Central memory CD4-positive, alpha-beta T cell (primary cell): ENCODE measurements at regions not wholly inside any gene's neighbourhood (a gene's known extent, or its start where the extent isn't known, plus 50 kb on each side); places are given as distances from the start of the nearest gene placed in this dataset.

Source experiments
- DNase-seq: peaks from one replicate; pipeline ENCODE4 v3.0.0; 2022

GRCh38 chr11:69976794-69977193, 101.3 kb upstream of the ANO1 start:
- no peak for DNase-seq

DNA sequence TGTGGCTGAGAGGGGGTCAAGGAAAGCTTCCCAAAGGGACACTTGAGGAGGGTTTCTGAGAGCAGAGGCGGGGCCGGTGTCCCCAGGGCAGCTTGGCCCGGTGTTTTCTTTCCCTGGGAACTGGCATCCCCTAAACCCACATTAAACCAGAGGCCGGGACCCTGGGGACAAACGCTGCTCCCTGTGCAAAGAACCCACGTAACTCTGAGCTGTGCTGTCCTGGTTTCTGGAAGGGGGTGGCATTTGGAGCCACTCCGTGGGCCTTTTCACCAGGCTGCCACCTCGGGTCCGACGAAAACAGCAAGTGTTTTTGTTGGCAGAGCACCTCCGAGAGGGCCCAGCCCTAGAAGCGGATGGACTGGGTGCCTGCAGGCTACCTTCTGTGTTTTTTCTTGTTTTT, 100.2 kb upstream of the ANO1 start:
- DNase-seq: no peak

- DNase-seq: no peak
These were observed 99.1 kb upstream of the ANO1 start for GRCh38 chr11:69978841-69979614.

GRCh38 chr11:69979632-69980031, 98.5 kb upstream of the ANO1 start:
- no peak for DNase-seq

- DNase-seq: no peak
These were observed 96.9 kb upstream of the ANO1 start for GRCh38 chr11:69981119-69981784.

DNA sequence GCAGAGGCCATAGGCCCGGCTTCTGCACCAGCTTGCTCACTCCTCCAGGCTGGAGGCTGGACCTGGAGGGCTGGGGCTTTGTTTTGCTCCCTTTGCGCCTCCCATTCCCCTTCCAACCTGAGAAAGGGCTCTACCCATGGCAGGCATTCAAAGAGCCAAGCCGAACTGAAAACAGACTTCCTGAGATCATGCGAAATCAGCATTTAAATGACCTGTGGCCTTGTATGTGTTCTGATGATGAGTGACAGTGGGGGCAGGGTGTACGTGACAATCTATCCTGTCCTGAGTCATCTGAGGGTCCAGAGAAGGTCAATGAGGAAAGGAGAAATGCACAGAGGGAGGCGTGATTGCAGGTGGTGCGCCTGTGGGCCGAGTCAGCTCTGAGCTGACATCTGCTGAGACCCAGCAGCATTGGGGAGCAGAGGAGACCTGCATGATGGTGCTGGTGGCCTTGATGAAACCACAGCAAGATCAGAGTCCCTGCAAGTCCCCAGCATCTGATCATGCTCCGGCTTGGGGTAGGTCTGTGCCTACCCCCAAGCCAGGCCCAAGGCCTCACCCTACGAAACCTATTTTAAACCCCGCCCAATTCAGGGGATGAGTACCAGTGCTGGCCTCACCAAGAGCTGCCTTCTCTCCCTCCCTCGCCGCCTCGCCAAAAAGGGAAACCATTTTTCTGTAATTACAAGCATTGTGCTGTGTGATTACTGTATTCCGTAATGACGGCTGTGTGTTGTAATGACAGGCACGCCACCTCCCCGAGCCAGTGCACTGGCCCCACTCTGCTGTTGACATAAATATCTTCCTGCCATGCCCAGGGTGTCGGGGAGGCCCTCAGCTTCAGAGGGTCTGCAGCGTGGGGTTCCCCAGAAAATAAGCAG, 95.2 kb upstream of the ANO1 start:
- no peak for DNase-seq

- DNase-seq: no peak
These were observed 94.6 kb upstream of the ANO1 start for GRCh38 chr11:69983571-69983877.

DNA sequence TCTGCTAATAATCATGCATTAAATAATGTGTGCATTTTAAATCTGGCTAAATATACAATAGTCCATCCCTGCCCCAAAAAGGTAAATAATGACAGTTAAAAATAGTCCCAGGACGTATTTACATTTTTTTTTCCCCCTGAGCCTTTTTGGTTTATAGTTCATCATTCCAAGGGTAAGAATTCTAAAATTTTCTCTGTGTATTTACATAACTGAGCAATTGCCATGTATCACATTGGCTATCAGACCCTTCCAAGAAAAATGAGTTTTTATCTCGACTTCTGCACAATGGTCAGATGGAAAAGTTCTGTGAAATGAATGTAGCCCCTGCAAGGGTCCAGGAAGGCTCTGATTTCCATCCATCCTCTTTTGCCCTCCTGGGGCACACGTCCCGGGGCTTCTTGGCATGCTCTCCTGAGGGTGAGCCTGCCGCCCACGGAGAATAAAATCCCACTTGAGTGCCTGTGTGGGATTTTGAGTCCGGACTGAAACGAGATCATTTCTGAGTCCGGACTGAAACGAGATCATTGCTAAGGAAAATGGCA, 94.1 kb upstream of the ANO1 start:
- DNase-seq: no peak

GRCh38 chr11:69984457-69985261, 93.5 kb upstream of the ANO1 start:
- DNase-seq: no peak

DNA sequence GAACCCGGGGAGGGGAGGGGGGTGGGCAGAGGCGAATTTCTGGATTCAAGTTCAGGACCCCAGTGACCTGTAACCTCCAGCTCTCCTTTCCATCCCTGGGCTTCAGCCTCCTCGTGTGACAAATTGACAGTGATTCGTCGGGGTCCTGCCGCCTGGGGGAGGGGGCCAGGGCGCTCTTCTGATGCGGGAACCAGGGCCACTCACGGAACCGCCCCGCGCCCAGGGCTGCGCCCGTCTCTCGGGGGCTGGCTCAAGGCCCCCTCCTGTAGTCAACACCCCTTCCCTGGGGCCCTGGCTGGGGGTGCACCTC, 92.8 kb upstream of the ANO1 start:
- no peak for DNase-seq

GRCh38 chr11:69985641-69986439, 92.3 kb upstream of the ANO1 start:
- DNase-seq: no peak

DNA sequence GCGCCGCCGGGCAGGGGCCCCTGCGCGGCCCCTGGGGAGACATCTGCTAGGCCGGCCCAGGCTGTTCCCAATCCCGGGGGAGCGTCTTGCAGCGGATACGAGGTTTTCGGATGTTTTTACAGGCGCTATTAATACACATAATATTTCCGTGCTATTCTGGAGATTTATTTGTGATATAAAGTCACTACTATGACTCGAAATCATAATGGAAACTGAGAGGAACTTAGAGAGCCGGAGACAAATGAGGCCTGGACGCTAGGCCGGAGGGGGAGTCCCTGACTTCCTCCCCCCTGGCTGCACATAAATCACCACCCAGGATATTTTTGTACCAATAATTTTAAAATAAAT, 91.7 kb upstream of the ANO1 start:
- no peak for DNase-seq

- no peak for DNase-seq
These were observed 91.3 kb upstream of the ANO1 start for GRCh38 chr11:69986830-69987229.

DNA sequence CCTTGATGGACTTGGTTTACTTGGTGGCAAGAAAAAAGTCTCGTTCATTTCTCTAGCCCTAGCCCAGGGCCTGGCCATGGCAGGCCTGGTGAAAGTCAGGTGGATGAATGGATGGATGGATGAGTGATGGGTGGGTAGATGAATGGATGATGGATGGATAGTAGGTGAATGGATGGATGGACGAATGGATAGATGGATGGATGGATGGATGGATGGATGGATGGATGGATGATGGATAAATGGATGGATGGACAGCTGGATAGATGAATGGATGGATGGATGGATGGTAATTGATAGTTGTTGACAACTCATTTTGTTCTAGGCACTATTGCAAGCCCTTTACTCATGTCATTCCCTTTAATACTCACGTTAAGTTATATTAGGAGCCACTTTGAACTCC, 86.1 kb upstream of the ANO1 start:
- DNase-seq: no peak

DNA sequence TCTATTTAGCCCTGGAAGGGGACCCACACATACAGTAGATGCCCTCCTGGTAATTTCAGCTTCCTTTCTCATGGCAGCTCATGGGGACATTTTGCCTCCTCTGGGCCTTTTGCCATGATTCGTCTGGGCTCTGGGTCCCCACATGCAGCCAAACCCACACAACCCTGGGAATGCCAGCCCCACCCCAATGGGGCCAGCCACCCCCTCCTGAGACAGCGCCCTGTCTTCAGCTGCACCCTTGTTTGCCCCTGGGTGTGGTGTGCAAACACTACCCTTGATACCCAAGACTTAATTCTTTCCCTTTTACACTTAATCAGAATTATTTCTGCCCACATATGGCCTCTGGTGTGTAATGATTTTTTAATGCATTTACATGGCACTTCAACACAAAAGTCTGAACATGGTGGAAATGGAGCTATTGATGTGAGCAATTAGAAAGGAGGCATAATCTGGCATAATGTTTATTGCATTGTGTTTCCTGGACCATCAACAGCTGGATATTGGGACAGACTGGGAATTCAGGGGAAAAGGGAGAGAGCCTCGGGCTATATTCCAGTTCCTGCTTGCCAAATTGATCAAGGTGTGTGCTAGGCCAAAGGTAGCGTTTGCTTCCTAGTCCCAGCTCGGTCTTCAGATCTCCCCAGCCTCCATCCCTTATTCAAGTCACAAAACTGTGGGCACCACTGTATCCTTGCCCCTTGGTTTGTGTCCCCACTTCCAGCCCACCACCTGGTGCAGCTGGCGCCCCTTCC, 85.0 kb upstream of the ANO1 start:
- DNase-seq: no peak

- DNase-seq: no peak
These were observed 83.3 kb upstream of the ANO1 start for GRCh38 chr11:69994810-69995209.

DNA sequence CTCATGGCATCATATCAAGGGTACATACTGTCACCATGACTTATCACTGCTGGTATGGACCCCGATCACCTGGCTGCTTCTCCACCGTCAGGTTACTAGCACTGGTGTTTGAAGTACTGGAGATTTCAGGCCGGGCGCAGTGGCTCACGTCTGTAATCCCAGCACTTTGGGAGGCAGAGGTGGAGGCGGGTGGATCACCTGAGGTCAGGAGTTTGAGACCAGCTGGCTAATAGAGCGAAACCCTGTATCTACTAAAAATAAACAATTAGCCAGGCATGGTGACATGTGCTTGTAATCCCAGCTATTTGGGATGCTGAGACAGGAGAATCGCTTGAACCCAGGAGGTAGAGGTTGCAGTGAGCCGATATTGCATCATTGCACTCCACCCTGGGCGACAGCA, 82.4 kb upstream of the ANO1 start:
- no peak for DNase-seq

DNA sequence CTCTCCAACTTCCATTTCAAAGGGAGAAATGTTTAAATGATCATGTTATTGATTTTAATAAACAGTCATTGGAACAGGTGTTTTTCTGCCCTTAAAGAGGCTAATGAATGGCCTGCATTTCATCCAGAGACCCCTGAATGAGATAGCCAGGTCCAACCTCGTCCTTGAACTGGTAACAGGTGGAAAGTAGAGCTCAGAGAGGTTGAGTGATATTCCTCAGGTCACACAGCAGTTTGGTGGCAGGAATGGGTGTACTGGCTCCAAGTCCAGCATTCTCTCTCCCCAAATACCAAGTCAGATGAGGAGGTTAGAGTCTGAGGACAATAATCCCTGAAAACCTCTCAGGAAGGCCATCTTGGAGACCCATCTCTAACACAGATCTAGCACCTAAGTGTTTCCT, 81.7 kb upstream of the ANO1 start:
- no peak for DNase-seq

GRCh38 chr11:69997352-69997751, 80.8 kb upstream of the ANO1 start:
- DNase-seq: no peak

DNA sequence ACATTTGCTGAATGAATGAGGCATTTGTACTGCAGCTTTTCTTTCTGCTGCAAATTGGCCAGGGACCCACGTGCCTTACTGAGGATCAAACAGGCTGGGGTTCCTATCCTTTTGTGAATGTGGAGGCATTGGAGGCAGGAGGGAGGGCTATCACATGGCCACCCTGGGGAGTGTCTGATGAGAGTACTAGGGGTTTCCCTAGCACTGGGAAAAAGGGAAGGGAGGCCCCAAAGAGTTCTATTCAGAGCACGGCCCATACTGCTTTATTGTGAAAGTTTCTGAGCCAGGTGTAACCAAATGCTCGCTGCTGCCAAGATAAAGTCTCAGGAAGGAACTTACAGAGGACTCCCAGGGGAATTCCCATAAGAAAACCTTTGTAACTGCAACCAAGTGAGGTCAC, 78.4 kb upstream of the ANO1 start:
- DNase-seq: no peak

DNA sequence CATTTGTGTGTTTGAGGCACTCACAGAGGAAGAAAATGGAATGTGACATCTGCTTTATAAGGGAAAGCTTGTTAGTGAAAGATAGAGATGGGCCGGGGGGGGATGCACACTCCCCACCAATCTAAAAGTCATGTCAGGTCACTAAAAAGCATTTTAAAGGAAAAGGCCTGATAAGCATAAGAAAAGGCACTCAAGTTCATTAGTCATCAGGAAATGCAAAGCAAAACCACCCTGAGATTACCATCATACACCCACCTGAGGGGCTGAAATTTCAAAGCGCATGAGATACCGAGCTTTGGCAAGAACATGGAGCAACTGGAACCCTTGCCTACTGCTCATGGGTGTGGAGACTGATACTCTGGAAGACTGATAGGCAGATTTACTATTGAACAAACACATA, 77.9 kb upstream of the ANO1 start:
- no peak for DNase-seq
